A673 (cell line): ENCODE measurements at regions not wholly inside any gene's neighbourhood (a gene's known extent, or its start where the extent isn't known, plus 50 kb on each side); places are given as distances from the start of the nearest gene placed in this dataset.

Experiments
- CTCF ChIP-seq: fragments of 300-800, 200-600 bp; sonication (generic); conservative IDR thresholded peaks from 2 replicates; pipeline ENCODE4 v1.5.1; 2017; ENCODE audit warnings: low read depth, mild to moderate bottlenecking, antibody characterized with exemption, low read length, moderate library complexity, mixed read lengths
- EZH2 ChIP-seq: fragments of 200-600 bp; sonication (generic); IDR thresholded peaks from 2 replicates; pipeline ENCODE4 v1.6.1; 2017; ENCODE audit warnings: borderline replicate concordance, low read depth, mild to moderate bottlenecking, mixed read lengths, antibody characterized with exemption, low read length; ENCODE audit not compliant: poor library complexity, severe bottlenecking

GRCh38 chr11:79663017-79663416 lies 222.2 kb upstream of the TENM4 start:
- no peak for TF ChIP-seq CTCF
- no peak for TF ChIP-seq EZH2
